Muscle layer of colon (tissue), 2 donors: ENCODE measurements at regions not wholly inside any gene's neighbourhood (a gene's known extent, or its start where the extent isn't known, plus 50 kb on each side); places are given as distances from the start of the nearest gene placed in this dataset.
"Not testable (repeated sequence)": the region's sequence is repeated elsewhere in the genome, so short reads cannot be mapped to it uniquely, and the experiment has no call there.

Experiments used
- H3K27ac ChIP-seq: one replicate; pipeline ENCODE4 v1.7.0; 2013; ENCODE audit warnings: low read depth, mild to moderate bottlenecking, low read length, moderate library complexity
- H3K27me3 ChIP-seq, 2 donors: one replicate each; pipeline ENCODE4 v1.7.0; 2013; ENCODE audit warnings: low read length in 2 of 2, mild to moderate bottlenecking in 2 of 2; ENCODE audit not compliant: insufficient read depth in 2 of 2, control insufficient read depth in 1 of 2
- H3K36me3 ChIP-seq: one replicate; pipeline ENCODE4 v1.7.0; 2013; ENCODE audit warnings: mild to moderate bottlenecking, low read length; ENCODE audit not compliant: insufficient read depth
- H3K4me1 ChIP-seq: one replicate; pipeline ENCODE4 v1.7.0; 2013; ENCODE audit warnings: mild to moderate bottlenecking, low read length; ENCODE audit not compliant: insufficient read depth
- H3K4me3 ChIP-seq, 2 donors: one replicate each; pipeline ENCODE4 v1.7.0; 2013; ENCODE audit warnings: low read length in 2 of 2, low read depth in 1 of 2, mild to moderate bottlenecking in 1 of 2, moderate library complexity in 1 of 2
- H3K9ac ChIP-seq: one replicate; pipeline ENCODE4 v1.7.0; 2013; ENCODE audit warnings: low read length
- H3K9me3 ChIP-seq: one replicate; pipeline ENCODE4 v1.7.0; 2013; ENCODE audit warnings: mild to moderate bottlenecking, low read length
- donor health status: abdominal sarcoma.
- donor health status: Adenocarcinoma of cecum.

DNA sequence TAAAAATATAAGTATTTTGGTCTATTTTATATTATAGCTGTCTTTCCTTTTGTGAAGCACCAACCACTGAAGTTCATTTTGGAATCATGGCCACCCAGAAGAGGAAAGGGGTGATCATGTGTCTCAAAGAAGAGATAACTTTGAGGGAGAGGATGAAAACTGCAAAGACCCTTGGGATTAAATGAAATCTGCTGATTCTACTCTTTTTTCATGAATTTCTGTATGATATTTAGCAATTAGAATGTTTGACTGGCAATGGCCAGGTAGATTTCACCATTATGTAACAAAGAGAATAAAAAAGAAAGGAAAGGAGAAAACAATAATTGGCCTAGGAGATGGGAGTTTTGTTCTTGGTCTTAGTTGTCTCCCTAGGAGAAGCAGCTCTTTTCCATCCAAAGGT lies 350.8 kb downstream of the EMP1 start:
- no peaks in the 10 kb centered on the region for H3K36me3 ChIP-seq
- no peaks in the 10 kb centered on the region for H3K9me3 ChIP-seq
- no peaks in the 10 kb centered on the region for H3K27me3 ChIP-seq
- no peak overlapping the region for H3K4me3 ChIP-seq
- no peak overlapping the region for H3K9ac ChIP-seq
- no peak overlapping the region for H3K27ac ChIP-seq
- H3K4me1 ChIP-seq = no peaks in the 10 kb centered on the region

DNA sequence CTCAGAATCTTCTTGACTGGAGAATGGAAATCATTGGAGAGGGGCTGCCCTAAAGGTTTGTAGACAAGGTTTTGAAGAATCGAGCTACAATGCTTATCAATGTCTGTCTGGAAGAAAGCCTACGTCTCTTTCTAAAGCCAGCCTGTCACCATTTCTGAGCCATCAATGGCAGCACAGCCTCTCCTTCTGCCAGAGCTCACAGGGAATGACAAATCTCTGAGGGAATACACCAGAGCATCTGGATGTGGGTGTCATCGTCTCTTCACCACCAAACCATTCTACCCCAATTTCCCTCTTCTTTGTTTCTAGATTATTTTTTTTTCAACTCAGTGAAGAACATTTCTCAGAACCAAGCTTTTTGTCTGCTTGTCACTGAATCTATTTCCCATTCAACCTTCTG lies 349.7 kb downstream of the EMP1 start:
- Histone ChIP-seq H3K36me3 (no peaks in the 10 kb centered on the region), H3K4me1 (no peaks in the 10 kb centered on the region), H3K27me3 (no peaks in the 10 kb centered on the region), H3K9ac (no peak overlapping the region), H3K9me3 (no peaks in the 10 kb centered on the region), H3K27ac (no peak overlapping the region), H3K4me3 (no peak overlapping the region)

DNA sequence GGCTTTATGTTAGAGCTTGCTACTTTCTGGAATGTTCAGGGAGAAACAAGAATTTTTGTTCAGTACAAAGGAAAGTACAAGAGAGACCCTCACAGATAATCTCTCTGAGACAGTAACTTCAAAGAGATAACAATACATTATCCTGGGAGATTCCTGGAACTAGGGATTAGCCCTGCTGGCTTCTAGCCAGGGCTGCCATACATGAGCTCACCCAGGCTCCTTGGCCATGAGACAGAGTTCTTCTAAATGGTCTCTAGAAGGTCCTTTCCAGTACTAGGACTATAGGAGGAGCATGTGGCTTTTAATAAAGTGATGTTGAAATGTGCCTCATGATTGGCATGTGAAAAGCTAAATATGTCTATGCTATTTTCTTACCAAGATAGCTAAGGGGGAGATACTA lies 342.5 kb downstream of the EMP1 start:
- Histone ChIP-seq H3K36me3 (no peaks in the 10 kb centered on the region), H3K4me3 (no peak overlapping the region), H3K27me3 (no peaks in the 10 kb centered on the region), H3K9me3 (no peaks in the 10 kb centered on the region), H3K4me1 (no peaks in the 10 kb centered on the region), H3K9ac (no peak overlapping the region), H3K27ac (no peak overlapping the region)

DNA sequence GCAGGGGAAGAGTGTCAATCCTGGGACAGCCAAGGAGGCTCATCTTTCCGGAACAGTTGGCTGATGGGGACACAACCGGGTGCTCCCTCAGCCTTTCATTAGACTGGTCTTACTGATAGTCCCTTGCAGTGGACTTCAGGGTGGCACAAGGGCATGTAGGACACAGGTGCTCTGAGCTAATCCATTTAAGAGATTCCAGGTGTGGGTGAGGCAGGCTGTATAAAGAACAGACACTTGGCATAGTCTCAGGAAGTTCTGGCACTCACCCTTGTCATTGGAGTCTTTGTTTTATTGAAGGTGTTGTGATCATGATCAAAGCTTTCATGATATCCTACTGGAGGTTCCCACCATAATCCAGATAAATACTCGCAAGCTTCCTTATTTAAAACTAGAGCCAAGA lies 341.6 kb downstream of the EMP1 start:
- Histone ChIP-seq H3K27me3 (no peaks in the 10 kb centered on the region), H3K9ac (no peak overlapping the region), H3K9me3 (no peaks in the 10 kb centered on the region), H3K36me3 (no peaks in the 10 kb centered on the region), H3K27ac (no peak overlapping the region), H3K4me1 (peaks cover 3% of the 10 kb centered on the region), H3K4me3 (no peak overlapping the region)

DNA sequence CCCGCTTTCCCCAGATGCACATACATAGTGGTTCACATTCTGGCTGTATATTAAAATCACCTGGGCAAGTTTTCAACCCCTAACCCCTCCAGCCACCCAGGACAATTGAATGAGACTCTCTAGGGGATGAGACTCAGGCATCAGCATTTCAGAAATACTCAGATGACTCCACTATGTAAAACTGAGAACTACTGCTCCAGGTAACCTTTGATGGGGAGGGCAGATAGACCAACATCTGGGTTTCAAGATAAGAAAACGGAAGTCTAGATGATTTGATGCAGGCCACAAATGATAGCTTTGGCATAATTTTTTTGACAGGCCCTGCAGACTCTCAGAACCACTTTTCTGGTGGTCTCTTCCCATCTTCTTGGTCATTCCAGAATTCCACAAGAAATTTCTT lies 341.1 kb downstream of the EMP1 start:
- Histone ChIP-seq H3K27me3 (no peaks in the 10 kb centered on the region), H3K27ac (no peak overlapping the region), H3K9ac (no peak overlapping the region), H3K9me3 (no peaks in the 10 kb centered on the region), H3K4me1 (peaks cover 3% of the 10 kb centered on the region), H3K4me3 (no peak overlapping the region), H3K36me3 (no peaks in the 10 kb centered on the region)

DNA sequence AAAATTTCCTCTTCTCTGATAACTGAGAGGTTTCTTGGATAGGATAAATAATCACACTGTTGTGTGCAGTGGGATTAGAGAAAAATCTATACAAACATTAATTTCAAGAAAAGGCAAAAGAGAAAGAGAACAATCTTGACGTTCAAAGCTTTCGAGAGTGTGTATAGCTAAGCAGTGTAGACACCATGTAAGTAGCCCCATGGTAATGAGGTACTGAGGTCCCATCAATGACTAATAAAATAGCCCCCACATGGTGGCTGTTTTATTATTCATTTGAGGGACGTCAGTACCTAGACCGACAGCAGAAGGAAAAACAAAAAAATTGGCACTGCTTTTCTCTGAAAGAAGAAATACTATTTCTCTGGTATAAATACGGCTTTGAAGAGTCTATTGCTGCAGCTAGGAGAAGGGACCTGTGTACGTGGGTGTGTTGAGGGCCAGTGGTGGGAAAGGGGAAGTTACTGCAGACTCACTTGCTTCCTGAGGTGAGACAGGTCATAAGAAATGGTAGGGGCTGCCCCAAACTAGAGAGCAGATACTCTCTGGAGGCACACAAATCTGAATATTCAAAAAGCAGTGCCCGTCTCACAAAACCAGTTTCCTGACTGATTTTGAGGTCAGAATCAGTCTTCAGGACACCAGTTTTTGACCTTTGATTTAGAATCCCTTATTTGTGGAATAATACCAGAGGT lies 339.8 kb downstream of the EMP1 start:
- Histone ChIP-seq H3K27me3 (no peaks in the 10 kb centered on the region), H3K27ac (no peak overlapping the region), H3K9me3 (no peaks in the 10 kb centered on the region), H3K4me3 (no peak overlapping the region), H3K9ac (no peak overlapping the region), H3K36me3 (no peaks in the 10 kb centered on the region), H3K4me1 (peaks cover 3% of the 10 kb centered on the region)

DNA sequence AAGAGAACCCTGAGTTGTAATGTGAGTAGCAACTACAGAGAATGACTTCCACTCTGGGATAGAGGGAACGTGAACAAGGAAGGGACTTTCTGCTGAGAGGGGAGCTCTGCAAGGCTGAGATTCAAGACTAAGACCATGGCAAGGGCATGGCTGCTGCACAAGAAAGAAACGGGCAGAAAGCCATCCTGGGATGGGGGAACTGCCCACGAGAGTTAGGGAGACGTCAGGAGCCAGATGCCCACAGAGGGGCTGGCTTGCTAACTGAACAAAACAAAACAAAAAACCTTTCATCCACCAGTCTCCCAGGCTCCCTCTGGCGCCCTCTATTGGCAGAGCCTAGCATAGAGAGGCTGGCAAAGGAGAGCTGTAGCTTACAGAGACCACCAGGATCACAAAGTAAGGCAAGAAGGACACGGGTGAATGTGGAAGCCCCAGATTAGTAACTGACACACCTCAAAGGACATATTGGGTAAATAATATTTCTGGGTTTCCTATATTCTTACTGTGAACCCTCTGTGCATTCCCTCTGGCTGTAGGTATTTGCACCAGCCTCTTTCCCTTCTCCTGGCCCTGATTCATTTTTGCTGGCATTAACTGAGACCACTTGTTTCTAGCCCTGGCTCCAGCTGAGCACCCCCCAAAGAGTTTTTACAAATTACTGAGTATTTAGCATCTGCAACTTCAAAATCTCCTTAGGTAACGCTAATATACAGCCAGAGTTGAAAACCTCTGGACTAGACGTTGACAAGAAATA lies 338.3 kb downstream of the EMP1 start:
- no peak overlapping the region for H3K27ac ChIP-seq
- peak overlapping the region in 1 of 2 donors; percentile 16 for H3K4me3 ChIP-seq
- H3K4me1 ChIP-seq = peaks cover 3% of the 10 kb centered on the region
- H3K9me3 ChIP-seq = no peaks in the 10 kb centered on the region
- H3K36me3 ChIP-seq = no peaks in the 10 kb centered on the region
- H3K27me3 ChIP-seq = no peaks in the 10 kb centered on the region
- H3K9ac ChIP-seq = no peak overlapping the region

DNA sequence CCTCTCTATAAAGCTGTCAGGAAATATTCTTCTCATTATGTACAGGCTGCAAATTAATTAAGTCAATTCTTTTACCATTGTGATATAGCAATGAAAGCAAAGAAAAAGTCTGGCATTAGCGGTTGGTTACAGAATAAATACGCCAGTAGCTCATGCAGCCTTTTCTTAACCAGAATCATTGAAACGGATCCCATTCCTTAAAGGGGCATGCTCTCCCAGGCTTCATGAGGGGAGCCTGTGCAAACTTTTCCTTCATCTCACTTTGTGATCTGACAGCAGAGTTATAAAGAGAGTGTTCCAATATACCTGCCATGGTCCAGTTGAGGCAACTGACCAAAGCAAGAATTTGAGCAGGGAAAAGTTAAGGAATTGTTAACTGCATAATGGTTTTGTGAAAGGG lies 337.7 kb downstream of the EMP1 start:
- H3K4me3 ChIP-seq = peak overlapping the region in 1 of 2 donors; percentile 16
- no peak overlapping the region for H3K27ac ChIP-seq
- H3K9ac ChIP-seq = no peak overlapping the region

DNA sequence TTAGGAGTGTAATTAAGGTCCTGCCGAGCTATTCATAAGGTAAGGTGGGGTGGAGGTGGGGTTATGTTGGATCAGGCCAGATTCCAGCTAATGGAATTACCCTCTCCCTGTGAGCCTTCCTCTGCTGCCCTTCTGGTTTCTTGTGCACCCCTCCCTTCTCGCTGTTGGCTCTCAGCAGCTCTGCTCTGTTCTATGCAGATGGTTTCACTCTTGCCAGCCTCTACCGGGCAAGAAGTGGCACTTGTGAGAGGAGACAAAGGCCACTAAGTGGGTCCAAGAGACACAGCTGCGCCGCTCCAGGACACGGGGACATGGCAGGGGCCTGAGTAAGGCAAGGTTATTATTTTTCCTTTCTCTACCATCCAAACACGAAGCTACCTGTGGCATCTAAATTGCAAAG lies 334.4 kb downstream of the EMP1 start:
- no peak overlapping the region for H3K4me3 ChIP-seq
- H3K27me3 ChIP-seq = no peaks in the 10 kb centered on the region
- H3K4me1 ChIP-seq = peaks cover 4% of the 10 kb centered on the region
- no peak overlapping the region for H3K9ac ChIP-seq
- no peaks in the 10 kb centered on the region for H3K36me3 ChIP-seq
- H3K9me3 ChIP-seq = no peaks in the 10 kb centered on the region
- no peak overlapping the region for H3K27ac ChIP-seq

More for the DNA sequence above, 337.7 kb downstream of the EMP1 start:
- H3K27me3 ChIP-seq = no peaks in the 10 kb centered on the region
- no peaks in the 10 kb centered on the region for H3K36me3 ChIP-seq
- H3K9me3 ChIP-seq = no peaks in the 10 kb centered on the region
- peaks cover 3% of the 10 kb centered on the region for H3K4me1 ChIP-seq

DNA sequence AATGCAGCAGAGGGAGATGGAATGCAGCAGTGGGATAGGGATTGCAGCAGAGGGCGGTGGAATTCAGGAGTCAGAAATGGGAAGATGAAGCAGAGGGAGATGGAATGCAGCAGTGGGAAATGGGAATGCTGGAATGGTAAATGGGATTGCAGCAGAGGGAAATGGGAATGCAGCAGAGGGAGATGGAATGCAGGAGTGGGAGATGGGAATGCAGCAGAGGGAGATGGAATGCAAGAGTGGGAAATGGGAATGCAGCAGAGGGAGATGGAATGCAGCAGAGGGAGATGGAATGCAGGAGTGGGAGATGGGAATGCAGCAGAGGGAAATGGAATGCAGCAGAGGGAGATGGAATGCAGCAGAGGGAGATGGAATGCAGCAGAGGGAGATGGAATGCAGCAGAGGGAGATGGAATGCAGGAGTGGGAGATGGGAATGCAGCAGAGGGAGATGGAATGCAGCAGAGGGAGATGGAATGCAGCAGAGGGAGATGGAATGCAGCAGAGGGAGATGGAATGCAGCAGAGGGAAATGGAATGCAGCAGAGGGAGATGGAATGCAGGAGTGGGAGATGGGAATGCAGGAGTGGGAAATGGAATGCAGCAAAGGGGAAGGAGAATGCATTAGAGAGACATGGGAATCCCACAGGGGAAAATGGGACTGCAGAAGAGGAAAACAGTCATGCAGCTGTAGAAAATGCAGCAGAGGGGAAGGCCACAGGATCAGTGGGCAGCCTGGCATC lies 329.8 kb downstream of the EMP1 start:
- not testable (repeated sequence) for H3K27ac ChIP-seq

DNA sequence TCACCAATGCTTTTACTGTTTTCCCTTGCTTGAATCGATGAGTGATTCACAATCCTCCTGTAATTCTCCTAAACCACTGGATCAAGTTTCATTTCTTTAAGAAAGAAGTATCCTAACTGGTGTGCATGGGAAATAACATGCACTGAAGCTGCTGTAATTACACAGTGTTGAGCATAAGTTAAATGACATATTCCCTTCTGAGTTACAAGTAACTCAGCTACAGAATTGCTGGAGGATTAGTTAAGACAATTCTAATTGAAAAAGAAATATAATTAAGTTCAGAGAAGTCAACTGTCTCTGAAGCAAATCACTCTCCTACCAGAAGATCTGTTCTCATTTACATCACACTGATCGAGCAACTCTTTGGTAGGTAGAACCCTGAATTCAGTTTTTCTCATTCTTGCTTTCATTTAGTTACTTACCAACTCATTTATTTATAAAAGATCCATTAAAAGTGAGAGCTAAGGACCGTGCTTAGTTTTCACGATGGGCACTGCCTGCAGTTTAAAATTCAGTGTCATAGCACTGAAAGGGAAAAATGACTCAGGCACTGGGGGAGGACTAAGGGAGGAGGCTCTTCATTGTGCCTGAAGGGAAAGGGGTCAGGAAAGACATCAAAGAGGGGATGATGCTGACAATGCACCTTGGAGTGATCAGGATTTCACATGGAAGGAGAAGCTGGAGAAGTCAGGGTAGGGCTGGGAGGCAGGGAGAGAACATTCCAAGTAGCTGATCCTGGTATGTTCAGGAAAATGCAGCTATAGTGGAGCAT lies 327.2 kb downstream of the EMP1 start:
- Histone ChIP-seq H3K27me3 (no peaks in the 10 kb centered on the region), H3K9me3 (no peaks in the 10 kb centered on the region), H3K4me3 (no peak overlapping the region), H3K27ac (no peak overlapping the region), H3K9ac (no peak overlapping the region), H3K4me1 (peaks cover 3% of the 10 kb centered on the region), H3K36me3 (no peaks in the 10 kb centered on the region)

More for the DNA sequence above, 329.8 kb downstream of the EMP1 start:
- not testable (repeated sequence) for H3K9ac ChIP-seq, H3K27me3 ChIP-seq, H3K36me3 ChIP-seq, H3K4me3 ChIP-seq, H3K9me3 ChIP-seq, H3K4me1 ChIP-seq
